HUDEP-2 (cell line): ENCODE measurements at regions not wholly inside any gene's neighbourhood (a gene's known extent, or its start where the extent isn't known, plus 50 kb on each side); places are given as distances from the start of the nearest gene placed in this dataset.
"Not testable (repeated sequence)": the region's sequence is repeated elsewhere in the genome, so short reads cannot be mapped to it uniquely, and the experiment has no call there.

Source experiments
- DNase-seq, 76 experiments: peaks; one replicate each; lab custom pipeline; 2025; ENCODE audit not compliant: unreplicated experiment in 76 of 76; lab: John Stamatoyannopoulos, UW

DNA sequence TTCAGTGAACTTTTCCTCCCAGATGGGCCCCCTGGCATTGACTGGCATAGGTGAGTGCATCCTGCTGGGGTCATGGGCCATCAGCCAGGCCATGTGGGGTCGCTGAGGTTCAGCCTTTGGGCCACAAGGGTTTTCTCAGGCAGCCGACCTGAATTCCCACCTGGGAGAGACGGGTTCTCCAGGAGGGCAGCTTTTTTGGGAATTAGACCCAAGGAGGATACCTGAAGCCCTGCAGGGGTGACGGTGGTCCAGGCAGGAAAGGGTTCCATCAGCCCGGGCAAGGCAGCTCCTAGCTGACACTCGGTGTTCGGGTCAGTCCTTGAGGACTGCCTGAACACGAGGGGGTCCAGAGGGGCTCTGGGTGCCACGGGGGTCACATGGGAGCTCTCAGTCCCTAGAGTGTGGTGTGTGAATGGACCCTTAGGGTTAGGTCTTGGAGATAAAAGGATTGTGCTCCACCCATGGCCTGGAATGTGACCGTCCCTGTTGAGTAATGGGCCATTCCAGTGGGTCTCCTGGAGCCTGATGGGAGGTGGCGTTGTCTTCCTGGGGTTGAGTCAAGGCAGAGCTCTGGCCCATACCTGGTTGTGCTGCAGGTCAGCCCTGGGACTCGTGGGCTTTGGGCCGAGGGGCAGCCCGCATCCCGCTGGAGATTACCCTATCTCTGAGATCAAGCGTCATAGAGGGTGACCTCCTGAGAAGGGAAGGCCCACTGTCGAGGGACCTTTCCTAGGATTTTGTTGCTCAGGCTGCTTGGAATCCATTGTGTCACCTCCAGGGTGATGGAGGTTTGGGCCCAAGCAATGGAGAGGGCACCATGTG, 192.8 kb downstream of the UBE3A start:
- no peak for DNase-seq

DNA sequence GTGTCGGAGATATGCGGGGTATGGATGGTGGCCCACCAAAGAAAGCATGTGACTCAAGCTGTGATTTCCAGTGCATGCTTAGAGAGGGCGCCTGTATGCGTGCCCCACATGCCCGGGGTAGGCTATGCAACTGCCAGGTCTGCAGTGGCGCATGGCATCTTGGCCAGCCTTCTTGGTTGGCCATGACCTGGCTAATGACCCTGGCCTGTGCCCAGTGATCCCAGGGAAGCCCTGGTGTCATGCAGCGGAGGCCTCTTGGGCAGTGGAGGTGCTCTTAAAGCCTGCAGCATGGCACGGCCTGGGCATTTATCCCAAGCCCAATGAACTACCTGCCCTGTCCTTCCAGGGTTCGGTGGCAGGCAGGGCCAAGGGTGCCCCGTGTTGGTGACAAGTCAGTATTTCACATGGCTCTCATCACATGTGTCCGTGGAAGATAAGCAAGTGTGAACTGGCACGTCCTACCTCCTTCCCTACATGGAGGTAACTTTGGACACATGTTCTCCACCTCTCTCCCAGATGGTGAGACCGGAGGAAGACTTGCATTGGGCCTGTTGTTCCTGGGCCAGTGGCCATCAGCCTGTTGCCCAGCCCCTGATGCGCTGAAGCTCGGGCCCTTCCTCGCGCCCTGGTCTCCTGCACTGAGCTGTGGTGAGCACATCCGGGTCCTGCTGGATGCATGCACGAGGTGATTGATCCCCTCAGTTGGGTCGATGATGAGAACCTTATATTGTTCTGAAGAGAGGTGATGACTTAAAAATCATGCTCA, 192.0 kb downstream of the UBE3A start:
- DNase-seq: no peak

DNA sequence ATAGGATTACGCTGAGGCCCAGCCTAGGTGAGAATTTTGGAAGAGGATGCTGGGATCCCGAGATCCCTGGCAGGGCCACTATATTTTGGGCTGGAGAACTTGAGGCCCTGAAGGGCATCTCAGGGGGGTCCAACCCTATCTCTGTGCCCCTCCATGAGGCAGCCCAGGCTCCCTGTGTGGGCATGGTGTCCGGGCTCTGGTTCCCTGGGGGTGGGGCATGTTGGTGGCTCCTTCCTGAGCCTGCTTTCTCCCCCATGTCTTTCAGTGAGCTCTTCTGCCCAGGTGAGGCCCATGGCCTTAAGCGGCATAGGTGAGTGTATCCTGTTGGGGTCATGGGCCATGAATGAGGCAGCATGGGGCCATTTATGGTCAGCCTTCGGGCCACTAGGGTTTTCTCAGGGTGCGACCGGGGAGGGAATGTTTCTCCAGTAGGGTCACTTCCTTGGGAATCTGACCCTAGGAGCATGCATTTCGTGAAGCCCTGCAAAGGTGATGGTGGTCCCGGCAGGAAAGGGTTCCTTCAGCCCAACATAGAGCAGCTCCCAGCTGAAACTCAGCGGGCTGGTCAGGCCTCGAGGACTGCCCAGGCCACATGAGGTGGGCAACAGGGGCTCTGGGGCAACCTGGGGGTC, 191.3 kb downstream of the UBE3A start:
- no peak for DNase-seq

DNA sequence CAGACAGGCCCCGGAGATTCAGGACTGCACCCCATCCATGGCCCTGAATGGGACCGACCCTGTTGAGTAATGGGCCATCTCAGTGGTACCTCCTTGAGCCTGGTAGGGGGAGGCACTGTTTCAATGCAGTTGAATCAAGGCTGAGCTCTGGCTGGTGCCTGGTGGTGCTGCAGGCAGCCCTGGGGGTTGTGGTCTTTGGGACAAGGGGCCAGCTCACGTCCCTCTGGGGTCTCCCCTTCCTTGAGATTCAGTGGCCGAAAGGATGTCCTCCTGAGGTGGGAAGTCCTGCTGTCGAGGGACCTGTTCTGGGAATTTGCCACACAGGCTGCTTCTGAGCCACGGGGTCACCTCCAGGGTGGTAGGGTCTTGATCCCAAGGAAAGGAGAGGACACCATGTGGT, 190.7 kb downstream of the UBE3A start:
- not testable (repeated sequence) for DNase-seq

DNA sequence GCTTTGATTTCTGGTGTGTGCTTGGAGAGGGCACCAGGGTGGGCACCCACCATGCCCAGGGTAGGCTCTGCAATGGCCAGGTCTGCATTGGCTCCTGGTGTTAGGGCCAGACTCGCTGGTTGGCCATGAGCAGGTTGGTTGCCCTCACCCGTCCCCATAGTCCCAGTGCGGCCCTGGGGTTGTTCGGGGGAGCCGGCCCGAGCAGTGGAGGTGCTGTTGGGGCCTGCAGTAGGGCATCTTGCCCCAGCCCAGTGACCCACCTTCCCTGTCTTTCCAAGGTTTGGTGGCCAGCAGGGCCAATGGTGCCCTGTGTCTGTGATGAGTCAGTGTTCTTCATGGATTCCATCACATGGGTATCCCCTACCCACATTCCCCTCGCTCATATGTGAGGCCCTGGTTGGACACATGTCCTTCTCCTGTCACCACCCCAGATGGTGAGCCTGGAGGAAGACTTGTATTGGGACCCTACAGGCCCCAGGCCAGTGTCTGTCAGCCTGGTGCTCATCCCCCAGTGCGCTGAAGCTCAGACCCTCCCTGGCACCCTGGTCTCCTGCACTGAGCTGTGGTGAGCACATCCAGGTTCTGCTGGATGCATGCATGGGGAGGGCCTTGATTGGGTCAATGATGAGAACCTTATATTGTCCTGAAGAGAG, 190.1 kb downstream of the UBE3A start:
- no peak for DNase-seq

- DNase-seq: no peak
Observed at GRCh38 chr15:25249236-25250010, 189.4 kb downstream of the UBE3A start.

DNA sequence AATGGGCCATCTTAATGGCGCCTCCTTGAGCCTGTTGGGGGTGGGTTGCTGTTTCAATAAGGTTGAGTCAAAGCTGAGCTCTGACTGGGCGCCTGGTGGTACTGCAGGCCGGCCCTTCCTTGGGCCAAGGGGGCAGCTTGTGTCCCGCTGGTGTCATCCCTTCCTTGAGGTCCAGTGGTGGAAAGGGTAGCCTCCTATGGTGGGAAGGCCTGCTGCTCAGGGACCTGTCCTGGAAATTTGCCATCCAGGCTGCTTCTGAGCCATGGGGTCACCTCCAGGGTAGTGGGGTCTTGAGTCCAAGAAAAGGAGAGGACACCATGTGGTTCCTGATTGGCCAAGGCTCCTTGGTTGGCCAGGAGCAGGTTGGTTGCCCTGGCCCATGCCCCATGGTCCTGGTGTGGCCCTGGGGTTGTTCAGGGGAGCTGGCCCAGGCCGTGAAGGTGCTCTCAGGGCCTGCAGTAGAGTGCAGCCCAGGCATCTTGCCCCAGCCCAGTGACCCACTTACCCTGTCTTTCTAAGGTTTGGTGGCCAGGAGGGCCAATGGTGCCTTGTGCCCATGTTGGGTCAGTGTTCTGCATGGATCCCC, 188.7 kb downstream of the UBE3A start:
- no peak for DNase-seq

GRCh38 chr15:25250906-25251622, 187.8 kb downstream of the UBE3A start:
- no peak for DNase-seq

DNA sequence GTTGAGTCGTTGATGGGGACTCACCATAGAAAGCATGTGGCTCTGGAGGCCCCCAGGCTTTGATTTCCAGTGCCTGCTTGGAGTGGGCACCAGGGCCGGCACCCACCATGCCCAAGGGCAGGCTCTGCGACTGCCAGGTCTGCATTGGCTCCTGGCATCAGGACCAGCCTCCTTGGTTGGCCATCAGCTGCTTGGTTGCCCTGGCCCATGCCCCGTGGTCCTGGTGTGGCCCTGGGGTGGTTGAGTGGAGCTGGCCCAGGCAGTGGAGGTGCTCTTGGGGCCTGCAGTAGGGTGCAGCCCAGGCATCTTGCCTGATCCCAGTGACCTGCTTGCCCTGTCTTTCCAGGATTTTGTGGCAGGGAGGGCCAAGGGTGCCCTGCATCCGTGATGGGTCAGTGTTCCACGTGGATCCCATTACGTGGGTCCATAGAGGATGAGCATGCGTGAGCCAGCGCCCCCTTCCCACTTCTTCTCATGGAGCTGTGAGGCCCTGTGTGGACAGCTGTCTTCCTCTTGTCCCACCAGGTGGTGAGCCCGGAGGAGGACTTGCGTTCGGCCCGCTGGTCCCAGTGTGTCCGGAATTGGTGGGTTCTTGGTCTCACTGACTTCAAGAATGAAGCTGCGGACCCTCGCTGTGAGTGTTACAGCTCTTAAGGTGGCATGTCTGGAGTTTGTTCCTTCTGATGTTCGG, 187.0 kb downstream of the UBE3A start:
- no peak for DNase-seq

DNA sequence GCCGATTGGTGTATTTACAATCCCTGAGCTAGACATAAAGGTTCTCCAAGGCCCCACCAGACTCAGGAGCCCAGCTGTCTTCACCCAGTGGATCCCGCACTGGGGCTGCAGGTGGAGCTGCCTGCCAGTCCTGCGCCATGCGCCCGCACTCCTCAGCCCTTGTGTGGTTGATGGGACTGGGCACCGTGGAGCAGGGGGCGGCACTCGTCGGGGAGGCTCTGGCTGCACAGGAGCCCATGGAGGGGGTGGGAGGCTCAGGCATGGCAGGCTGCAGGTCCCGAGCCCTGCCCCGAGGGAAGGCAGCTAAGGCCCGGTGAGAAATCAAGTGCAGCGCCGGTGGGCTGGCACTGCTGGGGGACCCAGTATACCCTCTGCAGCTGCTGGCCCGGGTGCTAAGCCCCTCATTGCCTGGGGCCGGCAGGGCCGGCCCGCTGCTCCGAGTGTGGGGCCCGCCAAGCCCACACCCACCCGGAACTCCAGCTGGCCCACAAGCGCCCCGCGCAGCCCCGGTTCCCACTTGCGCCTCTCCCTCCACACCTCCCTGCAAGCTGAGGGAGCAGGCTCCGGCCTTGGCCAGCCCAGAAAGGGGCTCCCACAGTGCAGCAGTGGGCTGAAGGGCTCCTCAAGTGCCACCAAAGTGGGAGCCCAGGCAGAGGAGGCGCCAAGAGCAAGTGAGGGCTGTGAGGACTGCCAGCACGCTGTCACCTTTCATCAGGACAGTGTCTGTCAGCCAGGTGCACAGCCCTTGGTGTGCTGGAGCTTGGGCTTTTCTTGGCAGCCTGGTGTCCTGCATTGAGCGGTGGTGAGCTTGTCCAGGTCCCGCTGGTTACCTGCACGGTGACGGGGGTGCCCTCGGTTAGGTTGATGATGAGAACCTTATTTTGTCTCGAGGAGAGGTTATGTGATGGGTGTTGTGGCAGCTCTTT, 185.5 kb downstream of the UBE3A start:
- not testable (repeated sequence) for DNase-seq

DNA sequence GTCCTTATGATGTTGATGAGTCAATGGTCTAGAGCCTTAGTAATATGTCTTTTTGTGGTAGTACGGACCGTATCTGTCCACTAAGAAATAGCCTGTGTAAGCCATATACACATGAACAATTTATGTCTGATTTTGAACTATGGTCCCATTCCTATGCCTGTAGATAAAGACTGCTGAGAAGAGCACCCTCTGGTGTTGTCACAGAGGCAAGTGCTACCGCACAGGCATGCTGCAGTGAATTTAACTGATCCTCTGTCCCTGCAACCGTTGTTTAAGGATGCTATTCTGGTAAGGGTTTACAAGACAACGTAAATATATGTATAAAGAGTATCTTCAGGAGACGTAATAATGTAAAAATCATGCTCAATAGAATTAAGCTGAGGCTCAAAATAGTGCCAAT, 170.7 kb downstream of the UBE3A start:
- peak in 4 of 76 experiments; percentile 0 to 9 (median 4) for DNase-seq
